ENCODE measurements at regions not wholly inside any gene's neighbourhood (a gene's known extent, or its start where the extent isn't known, plus 50 kb on each side); places are given as distances from the start of the nearest gene placed in this dataset.

- peak; percentile 15 for DNase-seq
These were observed 52.6 kb upstream of the BICD1 start for GRCh38 chr12:32053881-32054624.

More at GRCh38 chr12:32053881-32054624, 52.6 kb upstream of the BICD1 start:
- Histone ChIP-seq H3K27me3 (replicated peaks; ENCODE audit: insufficient read depth) (no peaks in the 10 kb centered on the region), H4K20me1 (ENCODE audit: insufficient read depth) (no peaks in the 10 kb centered on the region), H3K4me1 (ENCODE audit: insufficient read depth) (peaks cover 12% of the 10 kb centered on the region), H3K79me2 (ENCODE audit: insufficient read depth) (no peaks in the 10 kb centered on the region), H3F3A (ENCODE audit: insufficient read depth) (peaks cover 19% of the 10 kb centered on the region), H3K36me3 (ENCODE audit: low read depth) (no peaks in the 10 kb centered on the region), H3K4me3 (no peak overlapping the region), H3K9me3 (ENCODE audit: low read depth) (no peaks in the 10 kb centered on the region), H3K9ac (no peak overlapping the region), H3K9me2 (ENCODE audit: insufficient read depth) (no peaks in the 10 kb centered on the region), H3K4me2 (ENCODE audit: unreplicated experiment) (no peak overlapping the region), H3K27ac (no peak overlapping the region), H2AFZ (no peak overlapping the region)
- in situ Hi-C loops (cut with MboI) = loop anchor here (10.0 to 25.0 kb wide), 2 partner anchors 399 to 608 kb away; partner anchors contain the start of gene ETFBKMT
- 87 to 88% methylated on average over 7 of the region's 7 CpGs for WGBS, 2 experiments (ENCODE audit: low coverage in 1 of 2, low lambda C conversion rate in 2 of 2, missing lambda C conversion rate in 2 of 2)
- no peak for TF ChIP-seq EZH2phosphoT487 (IDR thresholded peaks at IDR 0.05; ENCODE audit: insufficient read depth, low read depth)
- TF ChIP-seq EZH2 (IDR thresholded peaks at IDR 0.05; ENCODE audit: insufficient read depth, poor library complexity, severe bottlenecking) = no peak

Measured in GM23248 (cell line).